Caco-2 (cell line): ENCODE measurements at regions not wholly inside any gene's neighbourhood (a gene's known extent, or its start where the extent isn't known, plus 50 kb on each side); places are given as distances from the start of the nearest gene placed in this dataset.

Source experiments
- BruUV-seq: library from RNA; stranded (reverse); fragments of 400-500 nt; replicated peaks from 2 replicates; lab custom pipeline; 2021; lab: Mats Ljungman, UMichigan
- CTCF ChIA-PET: fragments of 300-600 bp; sonication (Branson Sonifier 250); formaldehyde crosslinking; loops from one replicate; lab custom pipeline; 2022; ENCODE audit warnings: antibody characterized with exemption; lab: Charles Lee
- POLR2A ChIA-PET: fragments of 300-600 bp; sonication (Branson Sonifier 250); formaldehyde crosslinking; loops from one replicate; lab custom pipeline; 2022; ENCODE audit warnings: antibody characterized with exemption; lab: Charles Lee
- DNase-seq, 2 experiments: peaks; one replicate each; pipeline versions ENCODE4 v3.0.0 to v3.0.0-alpha.2; 2020 to 2022
- H3K27me3 ChIP-seq: replicated peaks from 2 replicates; pipeline ENCODE4 v1.6.0; 2011; ENCODE audit warnings: low read length; ENCODE audit not compliant: control insufficient read depth, insufficient read depth
- H3K36me3 ChIP-seq: 2 replicates; pipeline ENCODE4 v1.5.1; 2011; ENCODE audit warnings: low read length; ENCODE audit not compliant: control insufficient read depth, insufficient read depth
- H3K4me1 ChIP-seq: fragments of 250-450 bp; sonication (Bioruptor Pico); 2 replicates; pipeline ENCODE4 v1.5.1; 2020; ENCODE audit warnings: mild to moderate bottlenecking
- H3K4me3 ChIP-seq: 2 replicates; pipeline ENCODE4 v1.5.1; 2011; ENCODE audit warnings: low read depth, mild to moderate bottlenecking, control low read depth, low read length
- H3K9me3 ChIP-seq: fragments of 250-450 bp; sonication (Bioruptor Pico); 2 replicates; pipeline ENCODE4 v1.5.1; 2020; ENCODE audit warnings: mild to moderate bottlenecking, moderate library complexity
- H3K27ac Mint-ChIP-seq: one replicate; pipeline ENCODE4 v1.8.0; 2022; ENCODE audit warnings: mixed read lengths; ENCODE audit not compliant: unreplicated experiment
- H3K27me3 Mint-ChIP-seq: one replicate; pipeline ENCODE4 v1.8.0; 2022; ENCODE audit warnings: mixed read lengths; ENCODE audit not compliant: insufficient read depth, unreplicated experiment
- H3K36me3 Mint-ChIP-seq: one replicate; pipeline ENCODE4 v1.8.0; 2022; ENCODE audit warnings: mild to moderate bottlenecking, mixed read lengths; ENCODE audit not compliant: insufficient read depth, unreplicated experiment
- H3K4me1 Mint-ChIP-seq: one replicate; pipeline ENCODE4 v1.8.0; 2022; ENCODE audit warnings: low read depth, mixed read lengths; ENCODE audit not compliant: unreplicated experiment
- H3K4me3 Mint-ChIP-seq: one replicate; pipeline ENCODE4 v1.8.0; 2022; ENCODE audit warnings: mild to moderate bottlenecking, moderate library complexity, mixed read lengths; ENCODE audit not compliant: unreplicated experiment
- H3K9me3 Mint-ChIP-seq: one replicate; pipeline ENCODE4 v1.8.0; 2022; ENCODE audit warnings: mixed read lengths; ENCODE audit not compliant: unreplicated experiment
- CTCF ChIP-seq, 2 experiments: fragments of 200-600 bp in 1 of 2; IDR thresholded peaks; 1 replicate in 1 of 2; 2 replicates in 1 of 2; pipeline versions ENCODE4 v1.5.1 to v1.8.0; 2011 to 2022; ENCODE audit warnings: antibody characterized with exemption in 1 of 2, control low read depth in 1 of 2, inconsistent platforms in 1 of 2, low read depth in 1 of 2, low read length in 1 of 2, mild to moderate bottlenecking in 1 of 2, moderate library complexity in 1 of 2; ENCODE audit not compliant: insufficient read depth in 1 of 2, severe bottlenecking in 1 of 2, unreplicated experiment in 1 of 2
- intact Hi-C: fragments of 100-400 bp; cut with micrococcal nuclease; formaldehyde crosslinking; loops from one replicate; pipeline ENCODE4 v1.10.0; 2022; ENCODE audit not compliant: unreplicated experiment

- Mint-ChIP-seq H3K27me3 (no peaks in the 10 kb centered on the region), H3K36me3 (no peaks in the 10 kb centered on the region), H3K27ac (no peak overlapping the region), H3K9me3 (no peaks in the 10 kb centered on the region), H3K4me3 (no peak overlapping the region), H3K4me1 (peaks cover under 1% of the 10 kb centered on the region)
- Histone ChIP-seq H3K27me3 (no peaks in the 10 kb centered on the region), H3K9me3 (no peaks in the 10 kb centered on the region), H3K4me1 (peaks cover 2% of the 10 kb centered on the region; the same call in 1 of the 2 replicates), H3K4me3 (no peak overlapping the region), H3K36me3 (no peaks in the 10 kb centered on the region)
- CTCF ChIA-PET, result no interaction called here
- BruUV-seq, result no TSS peak
- intact Hi-C loops, result no loop called here
- POLR2A ChIA-PET, result no interaction called here
- no peak for DNase-seq
- TF ChIP-seq CTCF (IDR thresholded peaks at IDR 0.05; ENCODE audit: insufficient read depth in 1 of 2, low read depth in 1 of 2, low read length in 1 of 2, severe bottlenecking in 1 of 2, unreplicated experiment in 1 of 2), result no peak
These were observed 107.2 kb upstream of the ETAA1 start for GRCh38 chr2:67289921-67290371.

- Mint-ChIP-seq H3K27me3 (no peaks in the 10 kb centered on the region), H3K27ac (no peak overlapping the region), H3K4me3 (no peak overlapping the region), H3K9me3 (no peaks in the 10 kb centered on the region), H3K4me1 (peaks cover 8% of the 10 kb centered on the region), H3K36me3 (no peaks in the 10 kb centered on the region)
- H3K9me3 ChIP-seq, result no peaks in the 10 kb centered on the region
- no peaks in the 10 kb centered on the region for H3K27me3 ChIP-seq
- intact Hi-C loops, result no loop called here
- CTCF ChIA-PET, result no interaction called here
- H3K36me3 ChIP-seq, result no peaks in the 10 kb centered on the region
- no TSS peak for BruUV-seq
- H3K4me1 ChIP-seq, result peaks cover 6% of the 10 kb centered on the region
- no peak overlapping the region for H3K4me3 ChIP-seq
- no peak for TF ChIP-seq CTCF (IDR thresholded peaks at IDR 0.05; ENCODE audit: insufficient read depth in 1 of 2, low read depth in 1 of 2, low read length in 1 of 2, severe bottlenecking in 1 of 2, unreplicated experiment in 1 of 2)
- DNase-seq, result no peak
- POLR2A ChIA-PET, result no interaction called here
These were observed 106.5 kb upstream of the ETAA1 start for GRCh38 chr2:67290451-67291290.

GRCh38 chr2:67294218-67294617, 102.9 kb upstream of the ETAA1 start:
- intact Hi-C loops, result no loop called here
- no peak overlapping the region for H3K27ac Mint-ChIP-seq

More at GRCh38 chr2:67294218-67294617, 102.9 kb upstream of the ETAA1 start:
- no peak overlapping the region for H3K4me3 Mint-ChIP-seq
- Histone ChIP-seq H3K4me1 (peaks cover 13% of the 10 kb centered on the region), H3K9me3 (no peaks in the 10 kb centered on the region), H3K27me3 (no peaks in the 10 kb centered on the region), H3K36me3 (no peaks in the 10 kb centered on the region), H3K4me3 (no peak overlapping the region)
- DNase-seq, result no peak
- peaks cover 20% of the 10 kb centered on the region for H3K4me1 Mint-ChIP-seq
- H3K27me3 Mint-ChIP-seq, result no peaks in the 10 kb centered on the region
- ChIA-PET CTCF (no interaction called here), POLR2A (no interaction called here)
- TF ChIP-seq CTCF (IDR thresholded peaks at IDR 0.05; ENCODE audit: insufficient read depth in 1 of 2, low read depth in 1 of 2, low read length in 1 of 2, severe bottlenecking in 1 of 2, unreplicated experiment in 1 of 2), result no peak
- no peaks in the 10 kb centered on the region for H3K9me3 Mint-ChIP-seq
- H3K36me3 Mint-ChIP-seq, result no peaks in the 10 kb centered on the region
- BruUV-seq, result no TSS peak
